Endothelial cell of umbilical vein (primary cell): ENCODE measurements at regions not wholly inside any gene's neighbourhood (a gene's known extent, or its start where the extent isn't known, plus 50 kb on each side); places are given as distances from the start of the nearest gene placed in this dataset.
"Not testable (repeated sequence)": the region's sequence is repeated elsewhere in the genome, so short reads cannot be mapped to it uniquely, and the experiment has no call there.

Source experiments
- EZH2 ChIP-seq: IDR thresholded peaks from 2 replicates; pipeline ENCODE4 v1.6.1; 2012; ENCODE audit warnings: borderline replicate concordance, low read depth, mild to moderate bottlenecking, moderate library complexity, low read length, inconsistent platforms; ENCODE audit not compliant: severe bottlenecking
- FOS ChIP-seq: IDR thresholded peaks from 2 replicates; pipeline ENCODE4 v1.6.1; 2011; ENCODE audit warnings: mild to moderate bottlenecking, low read length, moderate library complexity, borderline replicate concordance; ENCODE audit not compliant: insufficient read depth
- GATA2 ChIP-seq: IDR thresholded peaks from 2 replicates; pipeline ENCODE4 v1.7.0; 2011; ENCODE audit warnings: low read depth, mild to moderate bottlenecking, moderate library complexity, mixed read lengths, low read length; ENCODE audit not compliant: insufficient read length, insufficient read depth
- JUN ChIP-seq: IDR thresholded peaks from 2 replicates; pipeline ENCODE4 v1.6.1; 2011; ENCODE audit warnings: borderline replicate concordance, low read depth; ENCODE audit not compliant: insufficient read length, insufficient read depth
- MYC ChIP-seq: IDR thresholded peaks from one replicate; pipeline ENCODE4 v1.6.1; 2011; ENCODE audit warnings: mild to moderate bottlenecking, low read depth, low read length
- POLR2A ChIP-seq: IDR thresholded peaks from 2 replicates; pipeline ENCODE4 v1.6.1; 2012; ENCODE audit warnings: low read depth, mild to moderate bottlenecking, control low read depth, low read length
- POLR2AphosphoS5 ChIP-seq: IDR thresholded peaks from 2 replicates; pipeline ENCODE4 v1.6.1; 2012; ENCODE audit warnings: low read depth, mild to moderate bottlenecking, control low read depth, low read length, moderate library complexity; ENCODE audit not compliant: insufficient read depth
- TF ChIP-seq, protein P1 (sequence below), 2 donors: IDR thresholded peaks; 1 replicate in 1 of 2; 2 replicates in 1 of 2; pipeline ENCODE4 v1.5.1; 2011; ENCODE audit warnings: low read length in 2 of 2, mild to moderate bottlenecking in 2 of 2, moderate library complexity in 2 of 2, control low read depth in 1 of 2, inconsistent platforms in 1 of 2, low read depth in 1 of 2; ENCODE audit not compliant: insufficient read depth in 1 of 2; ENCODE audit errors: extremely low read depth in 1 of 2
- TF ChIP-seq, protein P2 (sequence below): IDR thresholded peaks from 2 replicates; pipeline ENCODE4 v1.6.1; 2011; ENCODE audit not compliant: insufficient read depth, insufficient read length

DNA sequence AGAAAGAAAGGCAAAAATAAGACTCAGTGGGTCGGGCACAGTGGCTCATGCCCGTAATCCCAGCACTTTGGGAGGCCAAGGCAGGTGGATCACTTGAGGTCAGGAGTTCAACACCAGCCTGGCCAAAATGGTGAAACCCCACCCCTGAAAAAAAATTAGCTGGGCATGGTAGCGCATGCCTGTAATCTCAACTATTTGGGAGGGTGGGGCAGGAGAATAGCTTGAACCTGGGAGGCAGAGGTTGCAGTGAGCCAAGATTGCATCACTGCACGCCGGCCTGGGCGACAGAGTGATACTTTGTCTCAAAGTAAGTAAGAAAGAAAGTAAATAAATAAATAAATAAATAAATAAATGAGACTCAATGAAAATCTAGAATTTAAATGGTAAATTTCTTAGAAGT lies 145.9 kb upstream of the KRR1 start:
- TF ChIP-seq, protein P1, sequence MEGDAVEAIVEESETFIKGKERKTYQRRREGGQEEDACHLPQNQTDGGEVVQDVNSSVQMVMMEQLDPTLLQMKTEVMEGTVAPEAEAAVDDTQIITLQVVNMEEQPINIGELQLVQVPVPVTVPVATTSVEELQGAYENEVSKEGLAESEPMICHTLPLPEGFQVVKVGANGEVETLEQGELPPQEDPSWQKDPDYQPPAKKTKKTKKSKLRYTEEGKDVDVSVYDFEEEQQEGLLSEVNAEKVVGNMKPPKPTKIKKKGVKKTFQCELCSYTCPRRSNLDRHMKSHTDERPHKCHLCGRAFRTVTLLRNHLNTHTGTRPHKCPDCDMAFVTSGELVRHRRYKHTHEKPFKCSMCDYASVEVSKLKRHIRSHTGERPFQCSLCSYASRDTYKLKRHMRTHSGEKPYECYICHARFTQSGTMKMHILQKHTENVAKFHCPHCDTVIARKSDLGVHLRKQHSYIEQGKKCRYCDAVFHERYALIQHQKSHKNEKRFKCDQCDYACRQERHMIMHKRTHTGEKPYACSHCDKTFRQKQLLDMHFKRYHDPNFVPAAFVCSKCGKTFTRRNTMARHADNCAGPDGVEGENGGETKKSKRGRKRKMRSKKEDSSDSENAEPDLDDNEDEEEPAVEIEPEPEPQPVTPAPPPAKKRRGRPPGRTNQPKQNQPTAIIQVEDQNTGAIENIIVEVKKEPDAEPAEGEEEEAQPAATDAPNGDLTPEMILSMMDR (IDR thresholded peaks at IDR 0.05; ENCODE audit: extremely low read depth in 1 of 2, insufficient read depth in 1 of 2, low read depth in 1 of 2, low read length in 2 of 2): not testable (repeated sequence)
- not testable (repeated sequence) for TF ChIP-seq POLR2A, EZH2, POLR2AphosphoS5, JUN, FOS, MYC, GATA2
- TF ChIP-seq, protein P2, sequence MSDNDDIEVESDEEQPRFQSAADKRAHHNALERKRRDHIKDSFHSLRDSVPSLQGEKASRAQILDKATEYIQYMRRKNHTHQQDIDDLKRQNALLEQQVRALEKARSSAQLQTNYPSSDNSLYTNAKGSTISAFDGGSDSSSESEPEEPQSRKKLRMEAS: not testable (repeated sequence)
